22Rv1 (cell line): ENCODE measurements at regions not wholly inside any gene's neighbourhood (a gene's known extent, or its start where the extent isn't known, plus 50 kb on each side); places are given as distances from the start of the nearest gene placed in this dataset.
"Not testable (repeated sequence)": the region's sequence is repeated elsewhere in the genome, so short reads cannot be mapped to it uniquely, and the experiment has no call there.

ENCODE experiments used
- ZFX ChIP-seq: fragments of 450-650 bp; IDR thresholded peaks from 2 replicates; pipeline ENCODE4 v1.6.1; 2017; ENCODE audit warnings: antibody characterized with exemption, borderline replicate concordance
- TF ChIP-seq, protein P1 (sequence below): fragments of 450-650 bp; IDR thresholded peaks from 2 replicates; pipeline ENCODE4 v1.5.1; 2017; ENCODE audit warnings: mild to moderate bottlenecking

DNA sequence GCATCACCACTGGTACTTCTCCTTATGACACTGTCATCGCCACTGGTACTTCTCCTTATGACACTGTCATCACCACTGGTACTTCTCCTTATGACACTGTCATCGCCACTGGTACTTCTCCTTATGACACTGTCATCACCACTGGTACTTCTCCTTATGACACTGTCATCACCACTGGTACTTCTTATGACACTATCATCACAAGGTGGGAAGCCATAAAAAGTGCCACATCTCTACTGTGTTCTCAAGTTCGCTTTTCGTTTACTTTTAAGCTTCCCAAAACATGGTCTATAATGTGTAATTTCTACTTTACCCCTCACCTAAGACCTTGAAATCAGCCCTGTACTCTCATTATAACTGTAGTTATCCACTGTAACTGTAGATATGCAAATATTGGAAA lies 745.4 kb upstream of the CHAC2 start:
- TF ChIP-seq, protein P1, sequence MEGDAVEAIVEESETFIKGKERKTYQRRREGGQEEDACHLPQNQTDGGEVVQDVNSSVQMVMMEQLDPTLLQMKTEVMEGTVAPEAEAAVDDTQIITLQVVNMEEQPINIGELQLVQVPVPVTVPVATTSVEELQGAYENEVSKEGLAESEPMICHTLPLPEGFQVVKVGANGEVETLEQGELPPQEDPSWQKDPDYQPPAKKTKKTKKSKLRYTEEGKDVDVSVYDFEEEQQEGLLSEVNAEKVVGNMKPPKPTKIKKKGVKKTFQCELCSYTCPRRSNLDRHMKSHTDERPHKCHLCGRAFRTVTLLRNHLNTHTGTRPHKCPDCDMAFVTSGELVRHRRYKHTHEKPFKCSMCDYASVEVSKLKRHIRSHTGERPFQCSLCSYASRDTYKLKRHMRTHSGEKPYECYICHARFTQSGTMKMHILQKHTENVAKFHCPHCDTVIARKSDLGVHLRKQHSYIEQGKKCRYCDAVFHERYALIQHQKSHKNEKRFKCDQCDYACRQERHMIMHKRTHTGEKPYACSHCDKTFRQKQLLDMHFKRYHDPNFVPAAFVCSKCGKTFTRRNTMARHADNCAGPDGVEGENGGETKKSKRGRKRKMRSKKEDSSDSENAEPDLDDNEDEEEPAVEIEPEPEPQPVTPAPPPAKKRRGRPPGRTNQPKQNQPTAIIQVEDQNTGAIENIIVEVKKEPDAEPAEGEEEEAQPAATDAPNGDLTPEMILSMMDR = not testable (repeated sequence)
- not testable (repeated sequence) for TF ChIP-seq ZFX
